ENCODE measurements at regions not wholly inside any gene's neighbourhood (a gene's known extent, or its start where the extent isn't known, plus 50 kb on each side); places are given as distances from the start of the nearest gene placed in this dataset.

DNA sequence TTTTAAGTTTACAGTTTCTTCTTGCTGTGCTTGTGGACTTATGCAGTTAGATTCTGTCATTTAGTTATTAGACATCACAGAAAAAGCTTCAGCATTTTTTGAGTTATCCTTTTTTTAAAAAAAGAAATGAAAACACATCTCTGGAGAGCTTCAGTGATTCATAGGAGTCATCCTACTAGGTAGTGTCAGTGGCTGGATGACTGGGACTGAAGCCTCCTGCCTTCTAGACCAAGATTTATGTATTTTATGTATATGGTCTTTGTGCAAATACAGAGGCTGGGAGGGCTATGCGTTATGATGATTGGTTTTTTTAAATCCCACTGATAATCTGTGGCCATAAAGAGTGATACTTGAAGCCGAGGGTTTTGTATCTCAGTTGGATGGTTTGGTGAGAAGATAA lies 125.9 kb upstream of the JAG1 start:
- peak; percentile 43 for DNase-seq (ENCODE audit: low read depth)
- TF ChIP-seq, protein P1, sequence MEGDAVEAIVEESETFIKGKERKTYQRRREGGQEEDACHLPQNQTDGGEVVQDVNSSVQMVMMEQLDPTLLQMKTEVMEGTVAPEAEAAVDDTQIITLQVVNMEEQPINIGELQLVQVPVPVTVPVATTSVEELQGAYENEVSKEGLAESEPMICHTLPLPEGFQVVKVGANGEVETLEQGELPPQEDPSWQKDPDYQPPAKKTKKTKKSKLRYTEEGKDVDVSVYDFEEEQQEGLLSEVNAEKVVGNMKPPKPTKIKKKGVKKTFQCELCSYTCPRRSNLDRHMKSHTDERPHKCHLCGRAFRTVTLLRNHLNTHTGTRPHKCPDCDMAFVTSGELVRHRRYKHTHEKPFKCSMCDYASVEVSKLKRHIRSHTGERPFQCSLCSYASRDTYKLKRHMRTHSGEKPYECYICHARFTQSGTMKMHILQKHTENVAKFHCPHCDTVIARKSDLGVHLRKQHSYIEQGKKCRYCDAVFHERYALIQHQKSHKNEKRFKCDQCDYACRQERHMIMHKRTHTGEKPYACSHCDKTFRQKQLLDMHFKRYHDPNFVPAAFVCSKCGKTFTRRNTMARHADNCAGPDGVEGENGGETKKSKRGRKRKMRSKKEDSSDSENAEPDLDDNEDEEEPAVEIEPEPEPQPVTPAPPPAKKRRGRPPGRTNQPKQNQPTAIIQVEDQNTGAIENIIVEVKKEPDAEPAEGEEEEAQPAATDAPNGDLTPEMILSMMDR (IDR thresholded peaks at IDR 0.05; ENCODE audit: insufficient read depth, low read depth, low read length, missing control alignments): no peak
- no peak overlapping the region for H3K4me3 ChIP-seq (ENCODE audit: low read length)

DNA sequence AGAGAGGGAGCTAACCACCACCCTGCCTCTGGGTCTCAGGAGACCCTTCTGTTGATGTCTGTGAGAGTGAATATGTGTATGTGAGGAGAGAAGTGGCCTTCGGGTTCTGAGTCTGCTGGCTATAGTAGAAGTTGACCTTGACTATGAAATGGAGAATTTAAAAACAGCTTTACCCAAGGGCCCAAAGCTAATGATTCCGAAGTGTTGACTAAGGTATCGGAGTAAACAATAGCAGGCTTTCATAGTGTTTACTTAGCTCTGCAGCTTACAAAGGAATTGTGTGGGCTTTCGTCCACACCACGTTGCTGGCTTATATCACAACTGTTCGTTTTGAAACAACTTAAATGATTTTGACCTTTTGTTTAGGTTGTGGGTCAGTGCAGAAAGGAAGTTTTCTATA lies 126.5 kb upstream of the JAG1 start:
- TF ChIP-seq, protein P1 (IDR thresholded peaks at IDR 0.05; ENCODE audit: insufficient read depth, low read depth, low read length, missing control alignments): no peak
- peak; percentile 43 for DNase-seq (ENCODE audit: low read depth)
- H3K4me3 ChIP-seq (ENCODE audit: low read length): no peak overlapping the region

DNA sequence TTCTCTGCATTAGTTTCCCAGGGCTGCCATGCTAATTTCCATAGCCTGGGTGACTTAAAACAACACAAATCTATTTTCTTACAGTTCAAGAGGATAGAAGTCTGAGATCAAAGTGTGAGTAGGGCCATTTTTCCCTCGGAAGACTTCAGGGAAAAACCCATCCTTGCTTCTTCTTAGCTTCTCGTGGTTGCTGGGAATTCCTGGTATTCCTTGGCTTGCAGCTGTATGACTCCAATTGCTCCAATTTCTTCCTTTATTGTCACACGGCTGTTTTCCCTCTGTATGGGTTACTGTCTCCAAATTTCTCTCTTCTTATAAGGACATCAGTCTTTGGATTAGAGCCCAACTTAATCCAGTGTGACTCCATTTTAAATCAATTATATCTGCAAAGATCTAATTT lies 128.4 kb upstream of the JAG1 start:
- no peak overlapping the region for H3K4me3 ChIP-seq (ENCODE audit: low read length)
- DNase-seq (ENCODE audit: low read depth): no peak
- TF ChIP-seq, protein P1 (IDR thresholded peaks at IDR 0.05; ENCODE audit: insufficient read depth, low read depth, low read length, missing control alignments): no peak

DNA sequence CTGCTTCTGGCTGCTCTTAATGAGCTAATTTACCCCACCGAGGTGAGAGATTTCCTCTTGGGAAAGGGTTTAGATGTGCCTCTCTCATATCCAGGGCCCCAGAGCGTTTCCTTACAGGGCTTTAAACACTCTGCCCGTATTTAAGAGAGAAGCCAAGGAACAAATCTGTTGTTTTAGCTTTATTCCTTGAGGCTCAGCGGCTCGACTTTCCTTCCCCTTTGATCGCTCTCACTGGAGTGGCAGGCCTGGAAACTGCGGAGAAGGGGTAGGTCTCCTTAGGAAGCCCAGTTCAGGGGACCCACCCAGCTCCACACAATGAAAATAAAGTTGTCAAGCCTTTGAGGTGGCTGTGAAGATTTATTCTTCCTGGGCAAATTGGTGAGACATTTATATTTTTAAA lies 132.0 kb upstream of the JAG1 start:
- H3K4me3 ChIP-seq (ENCODE audit: low read length): no peak overlapping the region
- TF ChIP-seq, protein P1 (IDR thresholded peaks at IDR 0.05; ENCODE audit: insufficient read depth, low read depth, low read length, missing control alignments): no peak
- no peak for DNase-seq (ENCODE audit: low read depth)

DNA sequence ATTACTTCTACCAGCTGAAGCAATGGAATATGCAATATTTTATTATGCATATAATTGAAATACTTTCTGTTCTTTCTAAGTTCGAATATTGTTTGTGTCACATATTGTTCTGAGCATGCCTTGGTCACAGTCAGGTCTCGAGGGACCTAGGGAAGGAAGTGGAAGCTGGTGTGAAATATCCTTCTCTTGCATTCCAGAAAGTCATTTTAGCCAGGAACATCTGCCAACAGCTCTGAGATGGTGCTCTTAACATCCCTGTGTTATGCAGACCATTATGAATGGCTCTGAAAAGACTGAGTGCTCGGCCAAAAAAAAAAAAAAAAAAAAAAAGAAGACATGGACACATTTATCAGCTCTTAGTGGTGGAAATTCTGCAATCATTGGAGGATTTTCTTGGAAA lies 132.7 kb upstream of the JAG1 start:
- no peak overlapping the region for H3K4me3 ChIP-seq (ENCODE audit: low read length)
- DNase-seq (ENCODE audit: low read depth): no peak
- TF ChIP-seq, protein P1 (IDR thresholded peaks at IDR 0.05; ENCODE audit: insufficient read depth, low read depth, low read length, missing control alignments): no peak

DNA sequence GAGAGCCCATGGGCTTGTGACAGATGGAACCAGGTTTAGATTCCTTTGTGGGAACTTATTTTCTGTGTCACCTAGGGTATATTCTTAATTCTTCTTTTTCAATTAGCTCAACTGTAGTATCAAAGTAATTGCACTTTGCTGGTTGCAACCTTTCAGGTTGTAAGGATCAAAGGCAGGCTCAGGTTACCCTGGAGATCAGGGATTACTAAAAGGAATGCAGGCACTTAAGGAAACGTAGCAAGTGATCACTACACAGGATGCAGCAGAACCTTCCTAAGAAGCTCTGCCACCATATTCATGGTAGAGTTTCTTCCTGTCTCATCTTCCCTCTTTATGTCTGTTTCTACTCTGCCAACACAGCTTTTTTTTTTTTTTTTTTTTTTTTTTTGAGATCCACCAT lies 133.2 kb upstream of the JAG1 start:
- no peak overlapping the region for H3K4me3 ChIP-seq (ENCODE audit: low read length)
- DNase-seq (ENCODE audit: low read depth): no peak
- TF ChIP-seq, protein P1 (IDR thresholded peaks at IDR 0.05; ENCODE audit: insufficient read depth, low read depth, low read length, missing control alignments): no peak

DNA sequence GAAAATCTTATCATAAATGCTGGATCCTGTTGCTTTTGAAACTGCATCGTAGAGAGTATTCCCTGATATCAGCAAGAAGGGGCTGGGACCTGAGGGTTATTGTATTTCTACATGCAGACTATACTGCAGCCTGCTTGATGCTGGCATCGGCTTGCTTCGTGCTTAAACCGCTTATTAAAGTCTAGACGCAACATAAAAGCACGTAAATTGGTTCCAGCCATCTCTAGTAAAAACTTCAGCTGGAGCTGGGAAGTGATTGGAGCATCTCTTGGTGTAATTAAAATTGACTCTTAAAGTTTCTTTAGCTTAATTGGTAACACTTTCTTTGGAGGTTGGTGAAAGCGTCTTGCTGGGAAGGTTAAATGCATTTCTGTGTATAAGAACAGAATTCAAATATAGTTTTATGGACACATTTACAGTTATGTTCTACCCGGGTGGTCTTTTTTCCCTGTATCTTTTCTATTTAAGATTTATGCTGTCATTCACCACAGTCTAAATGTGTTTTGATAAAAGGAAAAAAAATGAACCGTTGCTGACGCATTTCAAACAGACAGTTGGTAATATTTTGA lies 139.0 kb upstream of the JAG1 start:
- TF ChIP-seq, protein P1 (IDR thresholded peaks at IDR 0.05; ENCODE audit: insufficient read depth, low read depth, low read length, missing control alignments): no peak
- H3K4me3 ChIP-seq (ENCODE audit: low read length): no peak overlapping the region
- no peak for DNase-seq (ENCODE audit: low read depth)

Measured in epithelial cell of esophagus (primary cell).